ENCODE measurements at regions not wholly inside any gene's neighbourhood (a gene's known extent, or its start where the extent isn't known, plus 50 kb on each side); places are given as distances from the start of the nearest gene placed in this dataset.

GRCh38 chr11:122600290-122600689, 55.2 kb upstream of the UBASH3B start:
- TF ChIP-seq CTCF (IDR thresholded peaks at IDR 0.05) (no peak), POLR2A (IDR thresholded peaks at IDR 0.05) (no peak)

Measured in testis (tissue), 2 donors.